NCI-H146 treated with DMSO at 0.1 percent for 48 hours (cell line): ENCODE measurements at regions not wholly inside any gene's neighbourhood (a gene's known extent, or its start where the extent isn't known, plus 50 kb on each side); places are given as distances from the start of the nearest gene placed in this dataset.

ENCODE experiments used
- DNase-seq: peaks from one replicate; lab custom pipeline; 2025; ENCODE audit not compliant: unreplicated experiment; lab: John Stamatoyannopoulos, UW

DNA sequence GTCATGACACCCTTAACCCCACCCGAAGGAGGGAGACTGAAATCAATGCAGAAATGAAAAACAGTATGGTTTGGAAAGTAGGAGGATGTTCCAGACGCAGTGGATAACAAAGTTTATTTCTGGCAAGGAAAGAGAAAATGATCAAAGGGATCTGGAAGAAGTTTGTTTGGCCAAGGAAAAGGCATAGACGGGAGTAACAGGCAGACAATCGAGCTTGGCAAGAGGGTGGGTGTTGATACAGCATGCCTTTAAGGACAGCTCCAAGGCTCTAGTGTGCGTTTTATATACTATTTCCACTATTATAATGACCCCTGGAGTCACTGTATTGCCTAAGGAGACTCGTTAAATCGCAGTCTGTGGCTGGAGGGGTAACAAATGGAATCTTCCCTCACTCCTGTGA lies 303.7 kb upstream of the RUNX1 start:
- no peak for DNase-seq

DNA sequence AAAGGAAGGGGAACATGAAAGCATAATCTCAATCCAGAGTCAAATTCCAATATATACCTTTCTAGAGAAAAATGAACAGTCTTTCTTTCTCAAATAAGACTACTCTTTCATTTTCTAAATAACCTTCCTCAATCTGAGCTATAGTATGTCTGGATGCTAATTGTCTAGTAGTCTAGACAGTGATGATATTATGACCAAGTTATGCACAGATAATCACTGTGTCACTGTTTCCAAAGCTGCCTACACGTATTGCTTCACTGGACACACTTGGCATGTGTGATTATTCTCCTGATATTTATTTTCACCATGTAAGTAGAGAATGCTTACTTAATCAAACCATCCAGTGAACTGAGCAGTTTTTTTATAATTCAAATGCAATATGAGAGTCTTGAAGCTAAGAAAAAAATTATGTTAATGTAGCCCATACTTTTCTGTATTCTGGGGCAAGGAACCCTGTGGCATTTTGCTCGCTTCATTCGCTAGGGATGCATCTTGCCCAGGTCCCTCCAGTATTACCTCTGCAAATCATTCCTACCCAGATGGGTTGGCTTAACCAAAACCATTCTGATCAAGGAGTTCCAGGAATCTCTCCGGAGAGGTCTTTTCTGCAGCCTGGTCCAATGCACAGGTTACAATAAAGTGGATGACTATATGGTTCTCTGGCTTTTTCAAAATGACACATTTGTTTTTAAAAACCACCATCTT lies 303.1 kb upstream of the RUNX1 start:
- DNase-seq, result no peak

DNA sequence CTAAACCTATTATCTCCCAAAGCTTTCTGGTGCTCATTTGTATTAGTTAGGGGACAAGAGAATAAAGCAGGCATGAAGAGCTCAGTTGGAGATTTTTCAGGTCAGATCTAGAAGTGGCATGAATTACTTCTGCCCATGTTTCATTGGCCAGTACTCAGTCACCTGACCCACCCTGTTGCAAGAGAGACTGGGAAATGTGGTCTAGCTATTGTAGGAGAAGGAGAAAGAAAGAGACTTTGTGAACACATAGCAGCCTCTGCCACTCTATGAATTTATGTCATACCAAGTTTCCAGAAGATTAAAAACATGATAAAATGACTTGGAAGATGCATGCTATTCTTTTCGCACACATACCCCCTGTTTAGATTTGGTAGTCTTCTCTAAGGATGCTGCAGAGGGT lies 302.3 kb upstream of the RUNX1 start:
- no peak for DNase-seq

DNA sequence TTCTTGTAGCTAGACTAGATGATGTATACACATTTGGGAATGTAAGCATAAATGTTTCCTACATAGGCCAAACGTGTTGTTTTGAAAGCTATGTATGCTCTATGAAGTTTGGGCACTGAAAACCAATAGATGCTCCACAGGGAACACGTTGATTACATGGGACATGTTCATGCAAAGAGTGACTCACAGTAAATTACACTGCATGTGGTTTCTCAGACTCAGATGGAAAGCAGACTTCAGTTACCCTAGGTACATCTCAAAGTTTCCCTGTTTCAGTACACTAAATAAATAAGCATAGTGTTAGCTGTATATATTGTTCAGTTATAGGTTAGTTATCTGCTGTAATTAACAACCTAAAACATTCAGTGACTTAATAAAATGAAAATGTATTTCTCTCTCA lies 301.9 kb upstream of the RUNX1 start:
- no peak for DNase-seq

DNA sequence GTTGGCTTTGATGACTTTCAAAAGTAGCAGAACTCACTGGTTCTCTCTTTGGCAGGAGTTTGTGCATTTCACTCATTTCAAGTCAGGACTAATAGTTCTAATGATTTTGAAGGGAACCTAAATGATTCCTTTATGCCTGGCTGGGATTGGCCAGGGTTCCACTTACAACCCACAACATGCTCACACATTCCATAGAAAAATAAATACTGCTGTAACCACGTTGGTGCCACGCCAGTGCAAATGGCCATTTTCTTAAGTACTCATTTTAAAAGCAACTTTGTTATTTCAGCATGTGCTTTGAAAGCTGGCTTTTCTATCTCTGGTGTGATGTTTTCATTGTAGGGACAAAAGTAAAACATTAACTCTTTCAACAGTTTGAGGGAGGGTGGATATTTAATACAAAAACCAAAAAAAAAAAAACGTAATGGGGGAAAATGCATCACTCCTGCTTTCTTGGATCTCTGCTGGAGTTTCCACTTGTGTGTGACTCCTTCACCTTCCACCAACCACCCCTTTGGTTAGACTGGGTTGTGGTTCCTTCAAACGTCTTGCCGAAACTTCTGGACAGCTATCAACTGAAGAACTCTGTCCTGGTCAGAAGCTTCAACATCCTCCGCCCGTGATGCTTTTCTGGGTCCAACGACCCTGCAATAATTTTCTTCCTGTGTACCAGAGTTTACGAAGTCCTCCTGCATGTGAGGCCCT lies 300.4 kb upstream of the RUNX1 start:
- DNase-seq, result no peak

DNA sequence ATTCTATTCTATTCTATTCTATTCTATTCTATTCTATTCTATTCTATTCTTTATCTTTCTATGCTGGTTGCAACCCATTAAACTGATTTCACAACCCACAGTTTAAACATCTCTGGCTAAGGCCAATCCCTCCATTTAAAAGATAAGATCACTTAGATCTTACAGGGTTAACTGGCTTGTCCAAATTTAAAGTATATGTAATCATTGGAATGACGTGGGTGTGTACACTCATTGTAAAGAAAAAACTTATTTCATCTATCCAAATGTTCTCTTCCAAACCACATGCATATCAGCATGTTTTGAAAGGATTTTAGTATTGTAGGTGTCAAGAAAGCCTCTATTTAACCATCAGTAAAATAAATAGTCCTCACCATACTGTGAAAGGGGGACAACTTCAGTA lies 299.6 kb upstream of the RUNX1 start:
- no peak for DNase-seq

DNA sequence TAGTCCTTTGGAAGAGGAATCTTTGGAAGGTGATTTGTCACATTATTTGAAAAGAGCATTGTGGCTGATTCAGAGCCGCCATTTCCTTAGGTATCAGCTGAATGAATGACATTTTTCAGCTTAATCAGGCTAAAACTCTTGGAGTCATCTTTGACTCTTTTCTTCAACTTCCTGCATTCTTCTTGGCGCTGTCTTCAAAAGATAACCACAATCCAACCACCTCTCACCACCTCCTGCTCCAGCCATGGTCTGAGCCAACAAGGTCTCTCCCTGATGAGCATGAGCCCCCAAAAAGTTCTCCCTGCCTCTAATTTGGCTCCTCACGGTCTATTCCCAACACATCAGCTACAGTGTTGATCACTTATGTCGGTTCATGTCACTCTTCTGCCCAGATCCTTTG lies 297.6 kb upstream of the RUNX1 start:
- no peak for DNase-seq

DNA sequence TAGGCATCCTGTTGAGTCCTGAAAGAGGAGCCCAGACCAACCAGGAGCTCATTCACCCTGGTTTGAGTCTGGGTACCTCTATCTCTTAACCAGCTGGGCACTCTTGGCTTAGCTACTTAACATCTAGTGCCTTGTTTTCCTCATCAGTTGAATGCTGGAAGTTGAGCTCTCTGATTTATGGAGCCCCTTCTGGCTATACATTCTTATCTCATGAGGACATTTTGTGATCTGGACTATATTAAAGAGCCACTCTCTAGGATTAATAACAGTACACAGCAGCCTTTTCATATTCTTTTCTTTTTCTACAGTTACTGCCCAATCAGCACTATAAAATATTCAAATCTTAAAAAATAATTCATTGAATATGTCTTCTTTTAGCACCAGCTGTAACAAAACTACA lies 296.9 kb upstream of the RUNX1 start:
- no peak for DNase-seq

DNA sequence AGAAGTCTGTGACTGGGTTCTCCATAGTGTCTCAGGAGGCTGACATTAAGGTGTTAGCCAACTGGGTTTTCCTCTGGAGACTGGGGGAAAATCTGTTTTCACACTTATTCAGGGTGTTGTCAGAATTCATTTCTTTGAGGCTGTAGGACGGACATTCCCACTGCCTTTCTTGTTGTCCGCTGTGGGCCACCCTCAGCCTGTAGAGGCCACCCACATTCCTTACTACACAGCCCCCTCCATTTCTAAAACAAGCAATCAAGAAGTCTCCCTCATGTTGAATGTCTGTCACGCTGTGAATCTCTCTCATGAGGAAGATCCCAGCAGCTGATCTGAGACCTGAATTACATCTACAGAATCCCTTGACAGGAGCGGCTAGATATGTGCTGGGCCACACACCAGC lies 295.5 kb upstream of the RUNX1 start:
- no peak for DNase-seq

DNA sequence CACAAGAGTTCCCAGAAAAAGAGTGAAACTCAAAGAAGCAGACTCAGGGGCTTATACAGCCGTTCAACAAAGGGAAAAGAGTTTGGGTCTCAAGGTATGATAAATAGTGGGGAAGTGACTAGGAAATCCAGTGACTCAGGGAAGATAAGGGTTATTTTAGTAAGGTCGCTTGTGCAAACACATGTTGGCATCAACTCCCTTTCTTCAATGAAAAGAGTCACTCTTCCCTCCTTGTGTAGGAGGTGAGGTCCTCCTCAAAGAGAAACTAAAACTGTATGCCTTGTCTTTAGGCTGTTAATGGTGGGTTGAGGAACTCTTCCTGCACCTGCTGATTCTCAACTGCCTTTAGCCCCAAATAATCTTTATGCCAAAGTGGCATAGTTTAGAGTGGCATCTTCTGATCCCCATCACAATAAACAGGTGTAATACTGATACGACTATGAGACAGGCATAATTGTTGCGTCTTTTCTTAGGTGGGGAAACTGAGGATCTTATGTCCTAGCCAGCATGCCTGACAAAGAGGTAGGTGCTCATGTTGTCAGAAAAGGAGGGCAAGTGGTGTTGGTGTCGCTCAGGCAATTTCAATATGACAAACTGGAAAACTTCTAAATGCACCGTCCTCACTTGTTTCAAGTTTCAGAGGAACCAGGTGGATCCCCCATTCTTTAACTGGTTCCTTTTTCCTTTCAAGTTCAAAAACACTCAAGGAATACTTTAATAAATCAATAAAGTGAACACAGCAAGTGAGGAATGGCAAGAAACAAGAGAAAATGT lies 294.1 kb upstream of the RUNX1 start:
- DNase-seq, result no peak

DNA sequence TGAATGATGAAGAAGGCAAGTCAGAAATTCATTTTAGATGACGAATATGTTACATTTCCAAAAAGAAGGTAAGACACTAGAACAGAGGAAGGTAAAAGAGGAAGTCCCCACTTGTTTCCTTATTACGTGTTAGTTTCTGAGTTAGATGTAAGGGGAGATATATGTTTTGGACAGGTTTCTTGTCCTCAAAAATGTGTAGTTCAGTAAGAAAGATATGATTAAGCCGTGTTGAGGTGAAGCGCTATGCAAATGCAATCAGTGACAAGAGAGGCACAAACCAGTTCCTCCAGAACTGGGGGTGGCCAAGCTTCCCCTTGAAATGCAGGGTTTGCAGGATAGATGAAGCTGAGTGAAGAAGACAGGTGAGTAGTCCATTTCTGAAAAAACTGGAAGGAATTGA lies 293.3 kb upstream of the RUNX1 start:
- no peak for DNase-seq

DNA sequence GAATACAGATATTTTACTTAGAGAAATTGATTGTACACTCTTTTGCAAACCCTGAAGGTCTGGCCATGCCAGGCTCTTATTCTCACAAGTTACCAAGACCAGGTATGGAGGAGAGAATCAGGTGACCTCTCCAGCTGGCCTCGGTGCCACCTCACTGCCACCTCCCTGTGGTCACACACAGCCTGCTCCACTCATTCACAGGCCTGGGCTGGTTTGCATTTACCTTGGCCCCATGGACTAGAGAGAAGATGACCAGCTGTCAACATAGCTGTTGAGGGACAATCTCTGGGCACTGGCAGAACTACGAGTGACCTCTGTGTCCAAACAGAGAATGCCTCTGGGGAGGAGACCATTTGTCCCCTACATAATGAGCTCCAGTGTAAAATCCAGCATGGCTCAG lies 291.2 kb upstream of the RUNX1 start:
- DNase-seq, result no peak

DNA sequence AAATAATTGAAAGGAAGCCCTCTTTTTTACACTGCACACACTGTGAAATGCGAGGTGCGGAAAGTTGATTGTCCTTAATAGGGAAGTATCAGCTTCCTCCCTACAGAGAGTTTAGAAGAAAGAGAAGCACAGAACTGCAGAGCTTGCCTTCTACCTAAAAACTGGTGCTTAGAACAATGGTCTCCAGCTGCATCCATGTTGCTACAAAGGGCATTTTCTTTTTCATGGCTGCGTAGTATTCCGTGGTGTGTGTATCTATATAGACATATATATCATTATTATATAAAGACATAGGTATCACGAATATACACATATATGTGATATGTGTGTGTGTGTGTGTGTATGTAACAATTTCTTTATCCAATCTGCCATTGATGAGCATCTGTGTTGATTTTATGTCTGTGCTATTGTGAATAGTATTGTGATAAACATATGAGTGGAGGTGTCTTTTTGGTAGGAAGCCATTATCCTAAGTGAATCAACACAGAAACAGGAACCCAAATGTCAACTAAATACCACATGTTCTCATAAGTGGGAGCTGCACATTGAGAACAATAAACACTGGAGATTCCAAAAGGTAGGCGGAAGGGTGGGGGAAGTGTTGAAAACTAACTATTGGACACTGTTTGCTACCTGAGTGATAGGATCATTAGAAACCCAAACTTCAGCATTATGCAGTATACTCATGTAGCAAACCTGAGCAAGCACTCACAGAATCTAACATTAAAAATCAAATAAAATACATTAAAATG lies 290.0 kb upstream of the RUNX1 start:
- no peak for DNase-seq

DNA sequence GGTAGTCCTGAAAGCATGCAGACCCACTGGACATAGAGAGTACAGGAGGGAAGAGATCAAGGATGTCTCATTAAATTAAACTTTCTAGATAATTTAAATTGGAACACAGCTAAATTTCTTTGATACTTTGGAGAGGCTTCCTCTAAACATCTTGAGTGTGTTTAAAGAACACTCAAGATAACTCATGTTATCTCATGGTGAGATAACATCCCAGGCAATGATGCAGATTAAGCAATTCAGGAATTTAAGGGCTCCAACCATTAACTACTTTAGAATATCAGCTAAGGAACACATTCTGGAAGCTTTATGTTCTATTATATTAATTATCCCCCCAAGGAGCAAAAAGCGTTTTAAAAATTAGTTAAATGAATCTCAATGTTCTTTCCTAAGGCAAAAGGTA lies 289.2 kb upstream of the RUNX1 start:
- no peak for DNase-seq

DNA sequence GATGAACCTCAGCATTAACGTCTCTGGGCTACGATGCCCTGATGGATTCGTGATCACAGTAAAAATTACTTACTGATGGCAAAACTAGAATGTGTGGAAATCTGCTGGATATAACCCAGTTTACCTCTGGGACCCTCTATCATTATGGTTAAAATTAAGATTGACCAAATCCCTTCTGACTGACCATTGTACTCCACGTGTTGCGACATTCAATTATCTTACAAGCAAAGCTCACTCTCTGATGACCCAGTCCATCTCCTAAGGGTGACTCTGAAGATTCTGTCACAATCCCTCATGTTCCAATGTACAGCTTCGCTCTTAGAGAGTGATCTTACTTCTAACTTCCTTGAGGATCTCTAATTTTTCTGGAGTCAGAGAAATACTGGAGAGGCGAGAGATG lies 288.5 kb upstream of the RUNX1 start:
- no peak for DNase-seq

DNA sequence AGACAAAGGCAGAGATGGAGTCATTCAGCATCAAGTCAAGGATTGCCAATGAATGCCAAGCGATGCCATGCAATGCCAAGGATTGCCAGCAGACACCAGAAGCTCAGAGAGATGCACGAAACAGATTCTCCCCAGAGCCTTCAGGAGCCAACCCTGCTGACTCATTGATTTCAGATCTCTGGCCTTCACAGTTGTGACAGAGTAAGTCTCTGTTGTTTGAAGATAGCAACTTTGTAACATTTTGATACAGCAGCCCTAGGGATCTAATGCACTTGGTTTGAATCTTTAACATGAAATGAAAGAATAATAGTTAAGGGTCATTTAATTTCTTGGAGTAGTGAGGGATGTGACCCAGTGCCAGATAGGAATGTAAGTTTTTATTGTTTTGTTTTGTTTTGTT lies 287.4 kb upstream of the RUNX1 start:
- DNase-seq, result no peak

DNA sequence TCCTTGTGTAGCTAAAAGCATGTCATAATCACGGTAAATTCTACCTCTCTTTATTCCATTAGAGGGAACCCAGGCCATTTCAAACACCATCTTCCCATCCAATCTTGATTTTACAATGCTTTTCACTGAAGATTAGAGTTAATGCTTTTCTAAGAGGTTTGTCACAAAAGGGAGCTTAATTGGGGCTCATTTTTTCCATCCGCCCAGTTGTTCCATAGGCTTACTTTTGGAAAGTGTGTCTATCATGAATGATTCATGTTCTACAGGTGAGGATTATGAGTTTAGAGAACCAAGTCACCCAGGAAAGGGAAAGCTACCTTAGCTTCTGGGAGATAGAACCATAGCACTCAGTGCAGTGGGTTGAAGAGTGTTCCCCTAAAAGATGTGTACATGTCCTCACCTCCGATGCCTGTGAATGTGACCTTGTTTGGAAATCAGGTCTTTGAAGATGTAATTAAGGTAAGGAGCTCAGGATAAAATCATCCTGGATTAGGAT lies 286.9 kb upstream of the RUNX1 start:
- DNase-seq, result no peak

DNA sequence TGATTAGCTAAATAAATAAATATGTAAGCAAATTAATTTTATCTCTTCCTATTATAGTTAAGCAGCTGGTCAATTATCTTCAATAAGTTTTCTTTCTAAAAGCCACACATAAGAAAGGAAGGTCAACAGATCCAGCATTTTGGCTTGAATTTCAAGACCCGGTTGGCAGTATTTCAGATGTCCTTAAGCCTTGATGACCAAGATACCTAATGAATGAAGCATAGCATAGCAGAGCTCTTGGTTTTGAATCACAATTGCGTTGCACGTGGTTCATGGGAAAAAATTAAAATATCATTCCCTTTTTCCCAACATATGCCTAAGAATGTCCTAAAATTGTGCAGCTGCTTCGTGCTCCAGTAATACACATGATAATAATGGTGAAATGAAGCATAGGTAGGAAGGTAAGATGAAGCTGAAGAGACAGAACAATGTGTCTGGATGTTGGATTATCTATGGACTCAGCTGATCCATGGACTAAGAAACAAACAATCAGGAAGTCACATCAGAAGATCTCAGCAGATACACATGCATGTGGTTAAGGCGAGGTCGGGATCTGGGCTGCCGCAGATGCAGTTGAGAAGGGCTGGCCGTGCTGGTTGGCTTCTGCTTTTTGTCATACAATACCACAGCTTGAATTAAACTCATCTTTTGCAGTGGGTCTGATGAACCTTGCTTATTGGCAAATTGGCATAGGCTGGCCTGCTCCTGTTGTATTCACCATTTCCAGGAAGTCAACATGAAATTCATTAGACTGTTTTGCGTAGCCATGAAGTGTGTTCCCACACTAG lies 284.9 kb upstream of the RUNX1 start:
- no peak for DNase-seq

DNA sequence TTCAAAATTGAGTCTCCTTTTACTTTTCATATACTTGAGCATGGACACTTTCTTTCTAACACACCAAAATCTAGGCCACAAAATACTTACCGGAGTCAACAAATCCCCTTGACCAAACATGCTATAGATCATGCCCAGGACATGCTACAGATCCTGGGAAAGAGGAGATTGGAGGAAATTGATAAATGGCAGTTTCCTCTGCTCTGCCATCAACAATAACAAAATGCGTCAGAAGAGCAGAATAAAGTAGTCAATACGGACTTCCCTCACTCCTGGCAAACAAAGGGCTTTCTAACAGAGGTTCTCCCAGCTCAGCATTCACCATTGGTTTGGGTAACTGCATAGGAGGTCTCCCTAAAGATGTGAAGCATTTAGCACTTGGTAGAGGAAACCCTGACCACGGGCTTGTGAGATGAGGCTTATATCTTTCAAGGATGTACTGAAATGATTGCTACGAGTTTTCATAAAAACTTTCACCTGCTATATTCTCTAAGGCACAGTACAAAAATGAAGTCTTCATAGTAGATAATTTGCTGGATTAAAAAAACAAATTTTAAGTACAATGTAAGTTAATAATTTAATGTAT lies 283.8 kb upstream of the RUNX1 start:
- DNase-seq, result no peak

DNA sequence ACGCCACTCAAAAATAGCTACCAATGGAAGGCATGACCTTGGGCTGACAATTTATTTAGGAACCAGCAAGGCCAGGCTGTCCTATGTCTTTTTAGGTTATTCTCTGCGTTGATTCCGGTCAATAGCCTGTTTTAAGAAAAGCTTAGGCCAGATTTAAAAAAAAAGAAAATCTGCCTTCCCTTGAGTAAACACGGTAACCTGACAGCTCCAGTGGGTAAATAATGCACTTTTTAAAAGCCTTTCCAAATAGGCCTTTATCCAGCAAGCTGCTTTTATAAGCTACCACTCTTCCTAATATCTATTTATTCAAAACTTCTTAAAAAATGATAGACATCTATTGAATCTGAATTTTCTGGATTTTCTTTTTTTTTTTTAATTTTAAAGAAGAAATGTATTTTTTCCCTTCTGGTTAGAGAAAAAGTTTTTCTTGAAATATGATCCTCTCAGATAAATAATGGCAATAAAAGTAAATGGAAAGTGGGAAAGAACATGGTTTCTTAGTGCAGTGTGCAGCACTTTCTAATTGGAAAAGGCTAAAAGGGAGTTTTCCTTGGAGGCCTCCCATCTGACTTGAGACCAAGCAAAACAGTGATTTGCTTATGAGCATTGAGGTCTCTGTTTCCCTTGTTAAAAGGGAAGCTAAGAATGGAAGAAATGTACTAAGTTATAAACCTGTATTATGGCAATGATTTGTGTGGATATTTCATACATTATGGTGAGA lies 281.0 kb upstream of the RUNX1 start:
- no peak for DNase-seq
